GM21576 (cell line): ENCODE measurements at regions not wholly inside any gene's neighbourhood (a gene's known extent, or its start where the extent isn't known, plus 50 kb on each side); places are given as distances from the start of the nearest gene placed in this dataset.
"Not testable (repeated sequence)": the region's sequence is repeated elsewhere in the genome, so short reads cannot be mapped to it uniquely, and the experiment has no call there.

Source experiments
- ATAC-seq: cut with Tn5 transposase; IDR thresholded peaks from one replicate; pipeline ENCODE4 v1.9.1; 2021; ENCODE audit warnings: mild to moderate bottlenecking, moderate library complexity; ENCODE audit not compliant: unreplicated experiment

DNA sequence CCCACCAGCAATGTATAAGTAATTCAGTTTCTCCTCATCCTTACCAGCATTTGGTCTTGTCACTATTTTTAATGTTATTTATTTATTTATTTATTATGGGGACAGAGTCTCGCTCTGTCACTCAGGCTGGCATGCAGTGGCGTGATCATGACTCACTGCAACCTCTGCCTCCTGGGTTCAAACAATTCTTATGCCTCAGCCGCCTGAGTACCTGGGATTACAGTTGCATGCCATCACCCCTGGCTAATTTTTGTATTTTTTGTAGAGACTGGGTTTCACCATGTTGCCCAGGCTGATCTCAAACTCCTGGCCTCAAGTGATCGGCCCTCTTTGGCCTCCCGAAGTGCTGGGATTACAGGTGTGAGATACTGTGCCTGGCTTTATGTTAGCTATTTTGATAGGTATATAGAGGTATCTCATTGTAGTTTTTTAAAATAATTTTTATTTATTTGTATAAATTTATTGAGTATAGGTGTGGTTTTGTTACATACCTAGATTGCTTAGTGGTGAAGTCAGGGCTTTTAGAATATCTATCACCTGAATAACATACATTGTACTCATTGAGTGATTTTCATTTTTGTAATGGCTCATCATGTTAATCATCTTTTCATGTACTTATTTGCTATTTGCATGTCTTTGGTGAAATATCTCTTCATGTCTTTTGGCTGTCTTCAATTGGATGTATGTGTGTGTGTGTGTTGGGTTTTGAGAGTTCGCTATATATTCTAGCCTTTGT, 53.3 kb downstream of the TANC2 start:
- ATAC-seq = no peak

DNA sequence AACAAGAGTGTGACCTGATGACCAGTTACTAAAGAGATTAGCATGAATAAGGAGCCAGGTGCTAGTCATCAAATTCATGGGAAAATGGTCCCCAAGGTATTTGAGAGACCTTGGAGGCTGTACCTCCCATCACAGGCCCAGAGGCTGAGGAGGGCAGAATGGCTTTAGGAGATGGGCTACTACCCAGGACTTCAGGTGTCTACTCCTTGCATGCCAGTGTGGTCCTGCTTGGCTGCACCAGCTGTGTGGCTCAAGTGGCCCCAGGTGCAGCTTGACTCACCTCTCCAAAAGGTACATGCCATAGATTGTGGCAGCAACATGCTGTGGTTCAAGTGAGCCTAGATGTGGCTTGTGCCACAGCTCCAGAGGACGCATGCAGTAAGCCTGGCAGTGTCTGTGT, 56.5 kb downstream of the TANC2 start:
- no peak for ATAC-seq

DNA sequence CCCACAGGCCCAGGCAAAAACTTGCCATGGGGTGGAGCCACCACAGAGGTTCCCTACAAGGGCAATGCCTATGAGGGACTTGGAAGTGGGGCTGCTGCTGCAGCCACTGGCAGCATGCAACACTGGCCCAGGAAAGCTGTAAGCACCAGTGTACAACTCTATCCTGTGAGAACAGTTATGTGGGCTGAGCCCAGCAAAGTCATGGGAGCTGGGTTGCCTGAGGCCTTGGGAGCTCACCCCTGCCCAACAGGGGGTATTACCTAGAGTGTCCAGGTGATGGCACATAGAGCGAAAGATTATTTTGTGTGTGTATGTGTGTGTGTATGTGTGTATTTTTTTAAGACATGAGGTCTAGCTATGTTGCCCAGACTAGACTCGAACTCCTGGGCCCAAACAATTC, 57.0 kb downstream of the TANC2 start:
- no peak for ATAC-seq

DNA sequence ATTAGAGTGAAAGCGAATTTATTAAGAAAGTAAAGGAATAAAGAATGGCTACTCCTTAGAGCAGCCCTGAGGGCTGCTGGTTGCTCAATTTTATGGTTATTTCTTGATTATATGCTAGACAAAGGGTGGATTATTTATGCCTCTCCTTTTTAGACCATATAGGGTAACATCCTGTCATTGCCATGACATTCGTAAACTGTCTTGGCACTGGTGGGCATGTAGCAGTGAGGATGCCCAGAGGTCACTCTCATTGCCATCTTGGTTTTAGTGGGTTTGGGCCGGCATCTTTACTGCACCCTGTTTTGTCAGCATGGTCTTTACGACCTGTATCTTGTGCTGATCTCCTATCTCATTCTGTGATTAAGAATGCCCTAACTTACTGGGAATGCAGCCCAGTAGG, 58.2 kb downstream of the TANC2 start:
- ATAC-seq = no peak

DNA sequence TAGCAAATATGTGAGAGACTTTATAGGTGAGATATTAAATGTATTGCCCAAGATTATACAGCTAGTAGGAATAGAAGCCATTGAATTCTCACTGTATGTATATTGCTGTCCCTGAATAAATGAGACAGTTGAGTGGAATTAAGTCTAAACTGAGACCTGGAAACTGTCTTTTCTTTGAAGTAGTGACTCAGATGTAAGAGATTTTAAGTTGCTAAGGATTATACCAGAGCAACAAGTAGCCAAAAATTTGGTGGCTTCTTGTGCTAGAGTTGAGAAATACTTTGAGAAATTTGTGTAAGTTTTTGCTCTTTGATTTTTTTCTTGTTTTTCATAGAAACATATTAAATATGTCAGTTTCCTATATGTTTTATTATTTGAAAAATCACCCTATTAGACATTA, 58.7 kb downstream of the TANC2 start:
- no peak for ATAC-seq

DNA sequence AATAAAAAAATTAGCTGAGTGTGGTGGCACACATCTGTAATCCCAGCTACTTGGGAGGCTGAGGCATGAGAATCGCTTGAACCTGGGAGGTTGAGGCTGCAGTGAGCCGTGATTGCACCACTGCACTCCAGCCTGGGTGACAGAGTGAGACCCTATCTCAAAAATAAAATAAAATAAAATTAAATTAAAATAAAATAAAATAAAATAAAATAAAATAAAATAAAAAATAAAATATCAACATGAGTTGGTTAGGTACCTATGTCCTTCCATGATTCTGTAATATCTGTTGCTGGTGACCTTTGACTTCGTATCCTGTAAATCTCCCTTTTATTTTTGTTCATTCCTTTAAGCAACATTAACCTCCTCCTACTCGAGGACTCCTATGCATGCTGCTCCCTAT, 59.6 kb downstream of the TANC2 start:
- not testable (repeated sequence) for ATAC-seq

DNA sequence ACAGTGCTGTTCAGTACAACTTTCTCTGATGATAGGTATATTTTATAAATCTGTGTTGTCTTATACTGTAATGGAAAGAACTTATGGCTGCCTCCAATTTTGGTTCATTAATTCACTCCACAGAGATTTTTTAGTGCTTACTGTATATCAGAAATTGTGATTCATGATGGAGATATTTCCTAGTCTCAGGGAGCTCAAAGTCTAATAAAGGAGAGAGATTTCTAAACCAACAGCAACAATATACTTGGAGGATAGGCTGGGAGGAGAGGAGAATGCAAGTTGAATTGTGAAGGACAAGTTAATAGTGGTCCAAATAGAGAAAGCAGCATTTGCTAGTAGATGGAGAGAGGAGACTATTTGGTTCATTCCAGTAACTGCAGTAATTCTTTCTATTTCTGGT, 63.5 kb downstream of the TANC2 start:
- no peak for ATAC-seq

DNA sequence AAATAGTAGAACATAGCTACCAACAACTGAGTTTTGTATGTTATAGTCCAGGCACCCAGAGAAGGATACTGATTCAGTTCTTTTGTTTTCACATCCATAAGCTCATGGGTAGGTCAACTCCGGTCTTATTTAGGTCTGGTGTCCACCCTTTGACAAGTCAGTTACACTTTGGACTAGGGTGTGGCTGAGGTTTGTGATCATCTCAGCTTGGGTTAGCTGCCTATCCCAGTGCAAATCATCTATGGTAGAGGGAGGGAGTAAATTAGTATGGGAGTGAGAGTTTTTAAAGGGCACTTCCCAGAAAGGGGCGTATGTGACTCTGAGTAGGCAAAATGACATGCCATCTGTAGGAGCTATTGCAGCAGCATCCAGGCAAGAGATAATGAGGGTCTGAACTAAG, 66.1 kb downstream of the TANC2 start:
- ATAC-seq = no peak

DNA sequence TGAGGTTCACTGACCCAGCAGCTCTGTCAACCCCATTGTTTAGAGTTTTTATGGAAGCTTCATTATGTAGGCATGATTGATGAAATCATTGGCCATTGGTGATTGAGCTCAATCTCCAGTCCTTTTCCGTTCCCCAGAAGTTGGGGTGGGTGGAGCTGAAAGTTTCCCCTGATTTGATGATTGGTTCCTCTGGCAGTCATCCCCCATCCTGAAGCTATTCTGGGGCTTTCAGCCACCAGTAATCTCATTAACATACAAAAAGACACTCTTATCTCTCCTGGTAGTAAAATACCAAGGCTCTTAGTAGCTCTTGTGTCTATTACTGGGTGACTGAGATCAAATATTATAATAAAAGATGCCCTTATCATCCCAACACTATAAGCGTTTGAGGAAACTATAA, 67.1 kb downstream of the TANC2 start:
- no peak for ATAC-seq

DNA sequence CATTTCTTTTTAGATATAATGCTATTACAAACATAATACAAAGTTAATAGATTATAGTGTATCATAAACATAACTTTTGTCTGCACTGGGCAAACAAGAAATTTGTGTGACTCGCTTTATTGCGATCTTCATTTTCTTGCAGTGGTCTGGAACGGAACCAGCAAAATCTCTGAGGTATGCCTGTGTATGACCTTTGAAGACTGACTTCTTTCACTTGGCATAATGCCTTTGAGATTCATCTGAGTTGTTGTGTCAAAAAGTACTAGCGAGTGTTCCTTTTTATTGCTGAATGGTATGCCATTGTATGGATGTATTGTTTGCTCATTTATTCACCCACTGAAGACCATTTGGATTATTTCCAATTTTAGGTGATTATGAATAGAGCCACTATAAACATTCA, 69.2 kb downstream of the TANC2 start:
- no peak for ATAC-seq

DNA sequence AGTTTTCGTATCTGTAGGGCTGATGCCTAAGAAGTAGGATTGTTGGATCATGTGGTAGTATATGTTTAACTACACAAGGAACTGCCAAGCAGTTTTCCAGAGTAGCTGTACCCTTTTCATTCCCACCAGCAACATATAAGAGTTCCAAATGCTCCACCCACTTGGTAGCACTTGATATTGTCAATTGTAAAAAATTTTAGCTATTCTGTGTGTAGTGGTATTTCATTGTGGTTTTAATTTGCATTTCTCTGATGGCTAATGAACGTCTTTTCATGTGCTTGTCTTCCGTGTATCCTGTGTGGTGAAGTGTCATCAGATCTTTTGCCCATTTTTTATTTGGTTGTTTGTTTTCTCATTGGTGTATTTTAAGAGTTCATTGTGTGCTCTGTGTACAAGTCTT, 69.7 kb downstream of the TANC2 start:
- ATAC-seq = no peak

DNA sequence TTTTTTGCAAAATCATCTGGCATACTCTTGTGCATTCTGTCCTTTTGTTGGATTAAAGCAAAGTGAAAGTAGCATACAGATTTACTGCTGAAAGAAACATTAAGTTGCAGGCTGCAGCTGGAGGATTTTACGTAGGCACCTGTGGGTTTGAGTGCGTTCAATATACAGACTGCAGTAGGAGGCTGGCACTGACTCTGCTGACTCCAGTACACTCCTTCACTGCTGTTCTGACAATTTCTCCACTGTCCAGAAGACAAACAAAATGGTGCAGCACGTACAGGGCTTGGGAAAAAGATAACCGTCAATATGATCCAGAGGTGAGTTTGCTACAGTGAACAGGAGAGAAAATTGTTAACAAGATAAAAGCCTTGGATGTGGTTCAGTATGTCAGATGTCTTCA, 73.3 kb downstream of the TANC2 start:
- no peak for ATAC-seq

DNA sequence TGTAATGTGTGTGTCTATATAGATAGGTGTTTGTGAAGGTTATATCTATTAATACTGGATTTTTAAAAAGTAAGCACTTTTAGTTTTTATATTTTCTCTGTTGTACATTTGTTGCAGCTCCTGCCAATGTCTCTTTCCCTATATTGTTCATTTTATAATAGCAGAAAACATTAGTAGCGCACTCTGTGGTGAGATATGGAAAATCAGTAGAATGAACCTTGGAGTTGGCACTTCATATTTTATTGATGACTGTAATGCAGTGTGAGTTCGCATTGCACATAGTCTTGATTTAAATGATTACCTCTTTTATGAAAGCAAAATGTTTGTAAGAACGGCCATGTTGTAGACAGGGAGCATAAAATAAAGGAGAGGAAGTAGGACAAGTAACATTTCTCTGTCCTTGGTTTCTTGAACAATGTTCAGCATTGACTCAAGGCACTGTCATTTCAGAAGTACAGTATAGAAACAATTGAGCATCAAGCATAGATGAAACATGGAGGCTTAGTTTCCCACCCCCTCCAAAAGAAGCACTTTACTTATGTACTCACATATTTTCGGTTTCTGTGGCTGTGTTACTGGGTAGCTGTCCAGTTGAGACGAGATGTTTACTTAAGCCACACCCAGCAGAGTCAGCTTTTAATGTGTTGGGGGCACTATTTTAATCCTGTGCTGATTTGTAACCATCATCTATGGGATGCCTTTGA, 74.0 kb downstream of the TANC2 start:
- ATAC-seq = no peak

DNA sequence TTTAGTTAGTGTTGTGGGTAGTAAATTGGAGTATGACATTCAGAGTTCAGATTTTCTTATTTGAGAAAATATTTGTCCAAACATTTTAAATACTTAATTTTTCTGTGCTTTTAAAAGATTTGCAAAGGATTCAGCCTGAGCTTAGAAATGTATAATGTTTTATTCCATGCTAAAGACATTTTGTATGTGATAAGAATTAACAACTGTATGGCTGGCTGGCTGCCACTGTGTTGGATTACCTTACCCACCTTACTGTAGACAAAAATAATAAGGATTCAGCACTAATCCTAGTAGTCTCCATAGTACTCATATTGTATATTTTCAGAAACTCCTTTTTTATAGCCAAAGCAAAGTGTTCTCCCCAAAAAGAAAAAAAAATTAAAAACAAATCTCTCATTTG, 74.8 kb downstream of the TANC2 start:
- ATAC-seq = no peak

DNA sequence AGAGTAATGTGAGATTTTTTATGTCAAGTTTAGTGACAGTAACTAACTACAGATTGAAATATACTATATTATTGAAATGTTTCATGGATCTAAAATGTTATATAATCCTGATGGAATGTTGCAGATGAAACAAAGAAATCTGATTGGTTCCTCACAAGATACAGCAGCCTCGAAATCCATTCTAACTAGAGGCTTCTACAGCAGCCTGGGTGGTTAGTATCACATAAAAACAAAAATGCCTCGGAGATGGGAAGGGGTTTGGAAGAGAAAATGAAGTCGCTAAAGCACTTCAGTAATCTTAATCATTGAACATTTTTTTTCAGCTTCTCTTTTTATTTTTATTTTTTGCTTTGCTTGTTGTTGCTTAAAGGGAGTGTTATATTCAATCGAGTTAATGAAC, 75.2 kb downstream of the TANC2 start:
- no peak for ATAC-seq

DNA sequence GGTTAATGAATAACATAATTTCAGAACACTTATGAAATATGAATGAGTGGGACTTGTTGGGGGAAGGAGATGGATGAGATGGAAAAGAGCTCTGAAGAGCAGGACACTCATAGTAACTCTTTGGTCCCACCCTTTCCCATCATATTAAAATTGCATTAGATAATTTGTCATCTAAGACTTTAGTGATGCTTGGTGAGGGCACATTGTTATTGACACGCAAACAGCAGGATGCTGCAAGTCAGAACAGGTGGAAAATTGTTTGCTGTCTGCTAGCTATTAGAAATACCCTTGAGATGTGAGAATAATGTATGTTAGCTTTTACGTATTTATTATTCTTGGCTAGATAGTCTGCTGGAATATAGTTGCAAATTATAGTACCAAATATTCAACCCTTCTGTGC, 75.7 kb downstream of the TANC2 start:
- ATAC-seq = no peak

DNA sequence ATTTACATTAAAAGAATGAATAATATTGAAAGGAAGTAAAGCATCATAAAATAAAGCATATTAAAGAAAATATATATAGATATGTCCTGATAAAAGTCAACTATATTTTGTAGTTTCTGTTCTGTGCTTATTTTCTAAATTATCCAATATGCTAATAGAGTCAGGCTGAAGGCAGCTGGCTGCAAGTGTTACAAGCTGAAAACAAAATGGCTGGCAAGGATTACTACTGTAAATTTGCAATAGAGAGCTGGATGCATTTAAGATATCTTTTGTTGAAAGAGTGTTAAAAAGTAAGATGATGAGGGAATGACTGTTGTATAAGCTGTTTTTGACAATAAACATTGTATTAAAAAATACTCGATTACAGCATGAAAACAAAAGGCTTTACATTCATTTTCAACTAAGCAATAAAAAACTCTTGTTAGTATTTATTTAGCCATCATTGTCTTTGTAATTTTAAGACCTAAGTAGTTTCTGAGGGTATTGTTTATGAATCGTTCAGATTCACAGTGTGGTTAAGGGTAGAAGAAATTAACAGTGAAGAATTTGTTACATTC, 76.3 kb downstream of the TANC2 start:
- ATAC-seq = no peak

DNA sequence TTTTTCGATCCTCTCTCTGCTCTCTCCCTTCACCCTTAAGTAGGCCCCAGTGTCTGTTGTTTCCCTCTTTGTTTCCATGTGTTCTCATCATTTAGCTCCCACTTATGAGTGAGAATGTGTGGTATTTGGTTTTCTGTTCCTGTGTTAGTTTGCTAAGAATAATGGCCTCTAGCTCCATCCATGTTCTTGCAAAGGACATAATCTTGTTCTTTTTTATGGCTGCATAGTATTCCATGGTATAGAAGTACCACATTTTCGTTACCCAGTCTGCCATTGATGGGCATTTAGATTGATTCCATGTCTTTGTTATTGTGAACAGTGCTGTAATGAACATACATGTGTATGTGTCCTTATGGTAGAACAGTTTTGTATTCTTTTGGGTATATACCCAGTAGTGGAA, 91.5 kb downstream of the TANC2 start:
- ATAC-seq = not testable (repeated sequence)

DNA sequence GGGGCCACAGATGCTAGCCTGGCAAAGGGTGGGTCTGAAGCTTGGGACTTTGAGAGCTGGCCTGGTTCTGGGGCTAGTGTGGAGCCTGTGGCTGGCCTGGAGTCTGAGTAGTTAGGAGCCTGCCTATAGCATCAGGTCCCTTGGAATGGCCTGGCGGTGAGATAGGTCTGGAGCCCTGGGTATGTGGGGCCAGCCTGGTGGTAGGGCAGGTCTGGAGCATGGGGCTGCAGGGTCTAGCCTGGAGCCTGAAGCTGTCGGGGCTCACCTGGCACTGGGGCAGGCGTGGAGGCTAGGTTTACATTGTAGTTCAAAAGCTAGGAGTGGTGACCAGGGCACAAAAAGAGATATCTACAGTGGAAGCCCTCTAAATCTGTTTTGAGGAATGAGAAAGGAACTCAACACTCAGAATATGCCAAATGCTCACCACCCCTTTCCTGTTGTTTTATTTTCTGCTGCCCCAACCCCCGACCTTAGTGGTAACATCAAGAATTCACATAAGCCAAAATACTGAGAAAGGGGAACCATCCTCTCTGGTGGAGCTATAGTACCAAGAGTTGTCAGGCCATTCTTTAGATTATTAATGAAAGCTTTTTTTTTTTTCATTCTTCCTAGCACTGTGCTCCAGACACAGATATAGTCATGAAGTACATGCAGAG, 100.3 kb downstream of the TANC2 start:
- ATAC-seq = no peak

DNA sequence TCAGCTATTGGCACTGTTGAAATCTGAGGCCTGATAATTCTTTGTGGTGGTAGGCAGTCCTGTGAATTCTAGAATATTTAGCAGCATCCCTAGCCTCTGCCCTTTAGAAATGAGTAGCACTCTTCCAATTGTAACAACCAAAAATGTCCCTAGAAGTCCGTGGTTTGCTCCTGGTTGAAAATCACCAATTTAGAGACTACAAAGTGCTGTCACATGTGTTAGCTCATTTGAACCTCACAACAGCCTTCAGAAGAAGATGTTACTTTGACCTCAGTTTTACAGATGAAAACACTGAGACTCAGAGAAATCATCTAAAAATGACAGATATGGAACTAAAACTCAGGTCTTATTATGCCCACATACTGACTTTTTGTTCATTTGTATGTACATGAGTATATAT, 103.2 kb downstream of the TANC2 start:
- no peak for ATAC-seq

DNA sequence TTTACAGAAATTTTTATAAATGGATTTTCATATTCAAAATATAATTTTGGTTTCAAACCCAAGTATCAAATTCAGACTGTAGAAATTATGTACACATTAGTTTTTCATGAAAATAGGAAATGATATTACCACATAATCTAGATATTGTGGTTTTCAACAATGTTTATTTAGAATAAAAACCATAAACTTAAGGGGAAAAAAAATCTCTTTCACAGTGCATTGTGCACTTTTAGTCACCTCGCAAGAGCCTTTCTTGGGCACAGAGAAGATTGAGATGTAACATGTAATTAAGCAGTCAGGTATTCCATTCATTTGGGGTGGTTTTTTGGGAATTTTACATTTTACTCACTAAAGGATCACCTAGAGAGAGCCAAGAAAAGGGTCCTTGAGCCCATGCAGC, 104.0 kb downstream of the TANC2 start:
- ATAC-seq = no peak

DNA sequence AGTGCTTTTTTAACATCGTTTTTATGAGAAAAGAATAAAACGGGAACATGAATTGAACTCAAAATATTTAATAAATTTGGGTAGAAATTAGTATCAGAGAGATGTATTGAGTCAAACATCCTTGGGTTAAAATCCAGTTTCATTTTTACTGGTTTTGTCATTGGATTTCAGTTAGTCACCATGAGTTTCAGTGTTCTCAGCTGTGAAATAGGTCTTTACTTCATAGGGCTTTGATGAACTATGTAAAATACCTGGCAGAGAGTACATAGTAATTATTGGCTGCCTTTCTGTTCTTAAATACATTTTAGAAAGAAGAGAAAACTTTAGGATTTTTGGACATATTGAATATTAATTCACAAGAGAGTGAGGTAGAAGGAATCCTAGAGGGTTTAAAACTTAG, 105.8 kb downstream of the TANC2 start:
- ATAC-seq = no peak
